LNCAP (cell line): ENCODE measurements at regions not wholly inside any gene's neighbourhood (a gene's known extent, or its start where the extent isn't known, plus 50 kb on each side); places are given as distances from the start of the nearest gene placed in this dataset.

Experiments used
- TF ChIP-seq, protein P1 (sequence below): fragments of 450-650 bp; IDR thresholded peaks from 2 replicates; pipeline ENCODE4 v1.5.1; 2017; ENCODE audit warnings: mild to moderate bottlenecking

DNA sequence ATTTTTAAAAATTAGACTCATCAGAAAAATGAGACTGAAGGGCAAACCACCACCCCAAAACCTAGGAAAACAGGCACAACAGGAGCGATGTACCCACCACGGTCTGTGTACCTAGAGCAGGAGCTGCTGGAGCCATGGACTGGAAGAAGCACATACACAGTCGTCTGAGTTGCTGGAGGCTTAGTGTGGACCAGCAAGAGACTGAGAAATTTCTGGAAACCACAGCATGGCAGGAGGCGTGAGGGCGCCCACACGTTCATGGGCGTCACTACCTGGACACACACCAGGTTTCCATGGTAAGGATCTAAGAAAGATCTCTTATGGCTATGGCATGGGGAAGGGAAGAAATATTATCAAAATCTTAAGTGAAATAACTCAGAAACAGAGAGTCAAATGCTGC is 91.9 kb downstream of the MED10 start:
- TF ChIP-seq, protein P1, sequence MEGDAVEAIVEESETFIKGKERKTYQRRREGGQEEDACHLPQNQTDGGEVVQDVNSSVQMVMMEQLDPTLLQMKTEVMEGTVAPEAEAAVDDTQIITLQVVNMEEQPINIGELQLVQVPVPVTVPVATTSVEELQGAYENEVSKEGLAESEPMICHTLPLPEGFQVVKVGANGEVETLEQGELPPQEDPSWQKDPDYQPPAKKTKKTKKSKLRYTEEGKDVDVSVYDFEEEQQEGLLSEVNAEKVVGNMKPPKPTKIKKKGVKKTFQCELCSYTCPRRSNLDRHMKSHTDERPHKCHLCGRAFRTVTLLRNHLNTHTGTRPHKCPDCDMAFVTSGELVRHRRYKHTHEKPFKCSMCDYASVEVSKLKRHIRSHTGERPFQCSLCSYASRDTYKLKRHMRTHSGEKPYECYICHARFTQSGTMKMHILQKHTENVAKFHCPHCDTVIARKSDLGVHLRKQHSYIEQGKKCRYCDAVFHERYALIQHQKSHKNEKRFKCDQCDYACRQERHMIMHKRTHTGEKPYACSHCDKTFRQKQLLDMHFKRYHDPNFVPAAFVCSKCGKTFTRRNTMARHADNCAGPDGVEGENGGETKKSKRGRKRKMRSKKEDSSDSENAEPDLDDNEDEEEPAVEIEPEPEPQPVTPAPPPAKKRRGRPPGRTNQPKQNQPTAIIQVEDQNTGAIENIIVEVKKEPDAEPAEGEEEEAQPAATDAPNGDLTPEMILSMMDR, result no peak

- TF ChIP-seq, protein P1, result no peak
These were observed 96.0 kb downstream of the MED10 start for GRCh38 chr5:6282352-6282751.

- TF ChIP-seq, protein P1, result no peak
These were observed 96.5 kb downstream of the MED10 start for GRCh38 chr5:6281818-6282217.

DNA sequence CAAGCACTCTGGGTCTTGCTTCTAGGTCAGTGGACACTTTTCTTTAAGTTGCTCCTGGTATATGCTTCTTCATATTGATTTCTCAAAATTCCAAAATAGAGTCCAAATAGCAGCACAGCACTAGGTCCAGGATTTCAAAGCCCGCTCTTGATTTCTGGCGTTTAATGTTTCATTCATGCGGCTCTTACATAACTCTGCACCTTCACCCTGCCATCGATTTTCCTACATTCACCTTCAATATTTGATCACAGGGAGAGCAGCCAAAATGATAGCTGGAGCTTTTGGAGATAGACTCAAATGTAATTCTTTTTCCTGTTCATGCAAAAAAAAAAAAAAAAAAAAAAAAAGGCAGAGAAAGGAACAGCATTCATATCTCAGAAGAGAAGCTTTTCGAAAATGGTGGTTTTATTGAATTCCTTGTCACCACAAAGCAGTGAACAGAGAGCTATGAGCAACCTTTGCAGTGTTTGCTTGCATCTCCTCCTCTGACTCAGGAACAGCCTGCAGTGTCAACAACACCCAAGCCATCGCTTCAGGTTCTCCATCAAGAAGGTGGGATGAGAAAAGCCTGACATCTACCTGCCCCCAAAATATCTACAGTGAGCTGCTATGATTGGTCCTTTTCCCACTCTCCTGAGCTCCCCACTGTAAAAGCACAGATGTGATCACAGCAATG is 97.8 kb downstream of the MED10 start:
- TF ChIP-seq, protein P1, result no peak

- TF ChIP-seq, protein P1, result no peak
These were observed 98.7 kb downstream of the MED10 start for GRCh38 chr5:6279607-6280006.

GRCh38 chr5:6274846-6275543 is 103.4 kb downstream of the MED10 start:
- TF ChIP-seq, protein P1, result no peak

DNA sequence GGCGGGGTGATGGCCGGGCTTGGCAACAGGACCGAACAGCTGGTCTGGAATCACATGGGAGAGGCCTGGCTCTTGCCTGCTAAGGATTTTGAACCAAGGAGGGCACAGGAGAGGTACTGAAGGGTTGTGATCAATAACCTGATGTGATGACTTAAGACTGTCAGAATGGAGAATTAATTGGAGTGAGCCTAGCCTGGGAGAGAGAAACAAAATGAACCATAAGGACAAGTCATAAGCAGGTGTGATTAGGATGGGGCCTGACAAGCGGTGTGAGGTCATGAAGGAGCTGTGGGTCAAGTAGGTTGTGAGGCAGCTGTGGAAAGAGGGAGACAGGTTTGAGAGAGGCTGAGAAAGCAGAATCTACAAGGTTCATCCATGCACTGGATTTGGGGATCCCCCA is 104.6 kb downstream of the MED10 start:
- TF ChIP-seq, protein P1, result no peak
